IPS DF 19.7 (cell line): ENCODE measurements at regions not wholly inside any gene's neighbourhood (a gene's known extent, or its start where the extent isn't known, plus 50 kb on each side); places are given as distances from the start of the nearest gene placed in this dataset.
"Not testable (repeated sequence)": the region's sequence is repeated elsewhere in the genome, so short reads cannot be mapped to it uniquely, and the experiment has no call there.

Experiments
- DNase-seq: peaks from one replicate; pipeline ENCODE4 v3.0.0-alpha.2; 2013; ENCODE audit warnings: low read depth, low spot score

DNA sequence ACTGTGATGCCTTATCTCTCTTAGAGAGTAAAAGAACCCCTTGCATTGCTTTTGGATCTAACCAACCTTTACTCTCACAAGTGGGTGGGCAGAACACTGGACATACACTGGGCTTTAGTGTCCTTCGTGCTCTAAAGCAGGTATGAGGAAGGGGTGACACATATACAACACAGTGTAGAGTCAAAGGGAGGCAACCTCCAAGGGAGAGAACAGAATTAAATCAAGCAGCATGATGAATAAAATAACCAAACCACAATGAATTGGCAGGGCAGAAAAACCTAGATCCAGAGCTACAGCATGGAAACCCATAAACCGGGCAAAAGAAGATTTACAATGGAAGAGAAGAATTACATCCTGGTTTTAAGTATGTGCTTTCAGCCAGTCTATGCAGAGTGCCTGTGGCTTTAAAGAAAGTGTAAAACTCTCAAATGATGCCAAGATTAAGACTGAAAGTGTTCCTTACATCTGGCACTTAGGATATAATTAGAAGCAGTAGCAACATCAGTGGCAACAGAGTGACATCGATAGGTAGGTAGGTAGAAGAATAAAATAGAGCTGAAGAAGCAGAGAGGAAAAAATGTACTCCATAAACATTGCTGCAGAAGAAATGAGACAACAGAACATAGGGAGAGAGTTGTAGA lies 191.7 kb upstream of the ZC3H15 start:
- no peak for DNase-seq

DNA sequence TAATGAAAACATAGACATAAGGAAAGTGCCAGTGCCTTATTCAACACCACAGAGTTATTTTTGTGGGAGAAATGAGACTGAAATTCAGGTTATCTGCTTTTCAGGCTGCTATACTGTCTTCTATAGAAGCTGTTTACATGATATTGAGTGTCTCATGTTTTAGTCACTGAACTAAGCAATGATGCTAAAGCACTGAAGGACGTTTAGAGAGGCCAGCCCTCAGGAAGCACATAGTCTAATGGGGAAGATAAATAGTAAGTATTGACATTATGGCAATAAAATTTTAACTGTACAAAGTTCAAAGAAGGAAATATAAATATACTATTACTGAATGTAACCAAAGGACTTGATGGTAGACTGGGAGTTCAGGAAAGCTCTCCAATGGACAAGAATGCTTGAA lies 186.4 kb upstream of the ZC3H15 start:
- no peak for DNase-seq

DNA sequence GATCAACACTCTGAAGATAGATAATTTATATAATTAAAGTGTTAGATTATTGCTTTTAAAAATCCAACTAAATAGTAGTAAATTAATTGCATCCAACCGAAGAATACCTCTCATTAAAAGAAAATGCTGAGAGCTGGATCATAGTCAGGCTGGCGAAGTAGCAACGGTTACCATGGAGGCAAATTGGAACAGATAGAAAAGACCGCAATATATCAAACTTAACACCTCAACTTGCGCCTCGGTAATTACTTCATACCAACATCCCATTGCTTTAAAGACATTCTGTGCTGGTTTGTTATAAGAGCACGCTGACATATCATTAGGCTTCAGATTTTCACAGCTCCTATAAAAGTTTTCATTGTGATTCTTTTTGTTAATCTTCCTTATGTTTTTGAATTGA lies 183.8 kb upstream of the ZC3H15 start:
- DNase-seq: no peak

DNA sequence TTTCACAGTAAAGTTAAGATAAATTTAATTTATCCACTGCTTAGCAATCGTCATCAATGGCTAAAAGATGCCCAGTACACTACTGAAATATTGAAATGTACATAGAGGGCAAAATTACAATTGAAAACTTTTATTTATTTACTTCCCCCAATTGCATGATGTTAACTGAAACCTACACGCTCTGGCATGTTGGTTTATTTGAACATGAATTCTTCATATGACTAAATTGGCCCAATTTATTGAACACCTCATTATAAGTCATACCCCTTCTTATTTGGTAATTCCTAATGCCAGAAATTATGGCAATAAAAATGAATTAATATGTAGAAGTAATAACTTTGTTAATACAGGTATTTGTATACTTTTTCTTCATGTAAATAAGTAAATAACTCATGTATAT lies 183.0 kb upstream of the ZC3H15 start:
- no peak for DNase-seq

DNA sequence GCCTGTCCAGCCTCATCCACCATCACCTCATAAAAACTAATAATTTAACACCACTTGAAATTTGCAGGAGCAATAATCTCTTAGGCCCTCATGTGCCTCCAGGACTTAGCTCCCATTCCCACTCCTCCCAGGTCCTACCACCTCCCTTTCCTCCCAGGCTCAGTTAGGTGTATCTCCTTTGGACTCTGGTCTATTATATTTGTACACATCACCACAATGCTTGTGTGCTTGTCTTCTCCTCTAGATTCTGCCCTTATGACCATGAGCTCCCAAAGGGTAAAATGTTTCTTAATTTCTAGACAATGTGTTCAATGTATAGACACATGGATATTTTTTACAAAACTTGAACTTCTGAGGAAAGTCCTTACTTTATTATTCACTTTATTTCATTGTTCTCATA lies 182.0 kb upstream of the ZC3H15 start:
- no peak for DNase-seq

DNA sequence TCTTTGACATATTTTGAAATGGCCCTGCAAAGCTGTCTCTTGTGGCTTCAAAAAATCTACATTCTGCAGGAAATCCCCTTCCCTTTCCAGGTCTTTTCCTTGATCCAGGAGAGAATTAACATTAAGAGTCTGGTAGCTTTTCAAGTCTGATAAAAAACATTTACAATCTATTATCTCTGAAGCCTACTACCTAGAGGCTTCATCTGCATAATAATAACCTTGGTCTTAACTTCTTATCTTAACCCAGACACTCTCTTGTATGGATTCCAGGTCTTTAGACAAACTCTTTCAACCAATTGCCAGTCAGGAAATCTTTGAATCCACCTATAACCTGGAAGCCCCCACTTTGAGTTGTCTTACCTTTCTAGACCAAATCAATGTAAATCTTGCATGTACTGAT lies 179.3 kb upstream of the ZC3H15 start:
- no peak for DNase-seq

DNA sequence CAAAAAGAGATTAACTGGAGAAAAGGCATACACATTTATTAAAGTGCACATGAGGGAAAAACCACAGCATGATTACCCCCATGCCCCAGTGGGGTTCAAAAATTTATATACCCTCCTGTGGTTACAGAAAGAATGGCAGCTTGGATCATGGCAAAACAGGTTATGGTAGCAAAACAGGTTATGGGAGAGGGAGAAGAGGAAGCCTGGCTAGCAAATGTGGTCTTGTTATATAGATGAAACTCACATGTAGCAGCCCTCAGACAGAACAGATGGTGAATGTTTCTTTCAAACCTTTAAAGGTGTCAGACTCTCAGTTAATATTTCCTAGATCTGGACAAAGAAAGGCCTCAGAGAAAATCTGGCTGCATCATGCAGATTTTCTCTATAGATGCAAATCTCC lies 178.2 kb upstream of the ZC3H15 start:
- no peak for DNase-seq

DNA sequence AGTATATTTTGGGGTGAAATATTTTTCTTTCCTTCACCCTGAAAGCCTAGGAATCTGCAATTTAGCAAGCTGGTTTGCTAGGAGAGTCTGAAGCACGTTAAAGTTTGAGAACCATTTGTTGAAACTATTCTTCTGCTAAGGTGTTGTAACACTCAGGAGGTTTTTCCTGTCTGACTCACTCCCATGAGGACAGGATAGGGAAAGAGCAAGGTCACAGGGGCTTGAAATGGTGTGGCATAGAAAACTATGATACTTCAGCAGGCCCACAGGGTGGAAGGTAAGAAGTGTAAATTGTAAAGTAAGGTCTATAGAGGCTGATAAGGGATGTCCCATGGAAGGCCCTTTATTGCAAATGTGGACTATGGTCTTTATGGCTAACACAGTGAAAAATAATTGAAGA lies 177.7 kb upstream of the ZC3H15 start:
- no peak for DNase-seq

DNA sequence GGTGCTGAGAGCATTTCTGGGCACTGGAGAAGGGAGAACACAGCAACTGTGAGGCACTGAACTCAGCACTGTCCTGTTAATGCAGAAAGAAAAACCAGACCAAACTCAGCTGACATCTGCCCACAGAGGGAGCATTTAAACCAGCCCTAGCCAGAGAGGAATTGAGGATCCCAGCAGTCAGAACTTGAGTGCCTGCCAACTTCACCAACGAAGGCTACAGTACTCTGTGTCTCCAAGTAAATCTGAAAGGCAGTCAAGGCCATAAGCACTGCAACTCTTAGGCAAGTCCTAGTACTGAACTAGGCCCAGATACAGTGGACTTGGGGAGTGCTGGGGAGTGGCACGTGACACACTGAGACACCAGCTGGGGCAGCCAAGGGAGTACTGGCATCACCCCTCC lies 176.2 kb upstream of the ZC3H15 start:
- DNase-seq: no peak

DNA sequence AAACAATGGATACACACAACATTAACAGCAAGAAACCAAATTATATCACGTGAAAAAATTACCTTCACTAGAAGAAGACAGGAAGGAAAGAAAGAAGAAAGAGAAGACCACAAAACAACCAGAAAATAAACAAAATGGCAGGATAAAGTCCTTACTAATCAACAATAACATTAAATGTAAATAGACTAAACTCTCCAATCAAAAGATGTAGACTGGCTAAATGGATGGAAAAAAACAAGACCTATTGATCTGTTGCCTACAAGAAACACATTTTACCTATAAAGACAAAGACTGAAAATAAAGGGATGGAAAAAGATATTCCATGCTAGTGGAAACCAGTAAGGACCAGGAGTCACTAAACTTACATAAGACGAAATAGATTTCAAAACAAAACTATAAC lies 167.0 kb upstream of the ZC3H15 start:
- DNase-seq: no peak

DNA sequence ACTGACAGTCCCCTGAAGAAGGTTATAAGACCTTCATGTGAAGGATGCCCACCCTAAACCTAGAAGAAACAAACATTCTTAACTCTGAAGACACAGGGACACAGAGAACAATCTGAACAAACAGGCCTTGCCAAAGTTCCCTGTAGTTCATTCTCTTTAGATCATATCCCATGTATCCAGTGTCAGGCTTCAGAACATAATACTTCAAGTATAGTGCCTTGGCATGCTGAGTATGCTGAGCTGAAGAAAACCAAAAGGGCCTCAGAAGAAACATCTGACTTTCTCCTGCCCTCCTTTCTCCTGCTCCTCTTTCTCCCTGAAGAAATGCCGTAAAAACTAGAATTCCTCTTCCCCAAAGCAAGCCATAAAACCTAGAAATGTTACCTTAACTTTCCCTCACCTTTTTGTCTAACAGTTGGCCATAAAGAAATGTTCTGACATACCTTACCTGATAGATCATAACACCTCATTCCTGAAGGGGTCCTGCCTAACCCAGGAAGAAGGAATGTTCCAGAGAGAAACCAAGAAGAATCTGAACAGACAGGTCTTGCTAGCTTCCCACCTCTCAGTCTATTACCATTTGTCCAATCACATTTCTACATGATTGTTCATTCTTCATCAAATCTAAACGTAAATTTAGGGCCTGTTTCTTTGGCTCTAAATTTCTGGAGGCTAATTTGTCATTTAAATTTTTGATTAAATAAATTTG lies 160.1 kb upstream of the ZC3H15 start:
- DNase-seq: no peak

DNA sequence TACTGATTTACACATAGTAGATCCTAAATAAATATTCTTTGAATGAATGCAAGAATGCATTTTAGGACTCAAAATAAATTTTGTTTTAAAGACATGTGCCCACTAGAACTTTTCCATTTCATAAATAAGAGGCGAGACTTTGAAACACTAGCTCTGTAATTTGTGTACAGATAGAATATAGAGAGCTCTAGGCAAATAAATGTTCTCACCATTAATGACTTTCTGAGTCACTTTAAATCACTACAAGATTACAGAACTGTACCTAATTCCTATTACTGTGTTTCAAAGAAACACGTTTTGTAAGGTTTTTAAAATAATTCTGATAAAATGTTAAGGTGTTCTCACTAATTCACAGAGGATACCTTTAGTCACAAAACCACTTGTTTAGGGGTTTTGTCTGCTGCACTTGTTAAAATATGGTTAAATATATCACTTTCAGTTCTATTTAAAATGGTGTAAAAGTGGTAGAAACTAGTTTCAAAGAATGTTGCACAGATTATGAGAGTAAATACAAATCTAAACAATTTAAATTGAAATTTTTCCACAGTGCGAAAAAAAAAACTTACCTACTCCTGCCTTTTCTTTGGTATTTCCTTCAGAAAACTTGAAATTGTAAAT lies 158.7 kb upstream of the ZC3H15 start:
- DNase-seq: no peak

DNA sequence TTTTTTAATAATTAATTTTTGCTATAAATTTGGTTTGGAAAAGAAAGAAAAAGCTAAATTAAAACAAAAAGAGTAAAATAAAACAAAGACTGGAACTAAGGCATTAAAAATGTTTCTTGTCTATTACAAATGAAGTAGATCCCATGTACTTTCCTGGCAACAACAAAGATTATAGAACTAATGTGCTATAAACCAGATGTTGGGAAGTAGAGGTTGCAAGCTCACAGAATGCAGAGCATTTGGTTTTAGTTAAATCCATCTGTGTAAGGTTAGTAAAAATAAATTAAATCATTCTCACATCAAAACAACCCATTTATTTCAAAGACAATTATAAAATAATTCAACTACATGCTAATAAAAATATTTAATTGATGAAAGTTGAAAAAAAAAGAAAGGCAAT lies 157.2 kb upstream of the ZC3H15 start:
- DNase-seq: no peak

DNA sequence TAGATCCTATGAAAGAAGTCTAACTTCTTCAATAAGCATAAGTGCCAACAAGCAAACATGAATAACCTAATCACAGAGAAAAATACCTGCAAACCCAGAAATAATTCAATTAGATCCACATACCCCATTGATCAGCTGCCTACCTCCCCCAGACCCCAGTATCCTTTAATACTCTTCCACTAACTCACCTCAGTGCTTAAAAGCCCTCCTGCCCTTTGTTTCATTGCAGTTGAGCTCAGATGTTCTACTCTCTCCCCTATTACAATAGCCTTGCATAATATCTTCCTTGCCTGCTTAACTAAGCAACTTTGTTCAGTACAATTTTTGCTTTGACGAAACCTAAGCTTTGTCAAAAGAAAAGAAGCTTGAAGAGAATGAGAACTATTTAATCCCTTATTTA lies 156.0 kb upstream of the ZC3H15 start:
- no peak for DNase-seq

DNA sequence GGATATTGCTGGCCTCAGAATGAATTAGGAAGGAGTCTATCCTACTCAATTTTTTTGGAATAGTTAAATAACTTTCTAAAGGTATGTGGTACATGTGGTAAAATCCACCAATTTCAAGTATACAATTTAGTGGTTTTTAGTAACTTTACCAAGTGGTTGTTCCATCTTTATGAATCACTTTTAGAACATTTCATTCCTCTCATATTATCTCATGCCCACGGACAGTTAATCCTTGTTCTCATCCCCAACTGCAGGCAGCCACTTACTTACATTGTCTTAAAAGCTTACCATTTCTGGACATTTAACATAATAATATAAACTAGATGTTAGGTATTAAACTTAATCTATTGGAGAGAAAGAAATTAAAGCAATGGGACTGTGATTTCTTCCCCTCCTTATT lies 146.3 kb upstream of the ZC3H15 start:
- DNase-seq: no peak

DNA sequence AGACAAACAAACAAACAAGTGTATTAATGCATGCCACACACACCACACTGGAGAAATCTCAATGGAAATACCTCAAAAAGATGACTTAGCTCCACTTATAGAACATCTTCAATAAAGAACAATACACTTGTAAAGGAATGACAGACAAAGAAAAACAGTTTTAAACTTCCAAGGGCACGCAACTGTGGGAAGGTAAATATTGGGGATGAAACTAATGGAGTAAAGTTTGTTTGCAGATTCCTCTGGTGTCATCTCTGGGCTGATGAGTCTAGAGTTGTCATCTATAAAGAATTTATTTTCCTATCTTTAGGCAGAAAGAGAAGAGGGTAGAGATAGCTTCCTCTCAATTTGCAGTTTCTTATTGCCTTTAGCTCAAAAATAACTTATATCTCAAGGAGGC lies 144.0 kb upstream of the ZC3H15 start:
- DNase-seq: no peak

DNA sequence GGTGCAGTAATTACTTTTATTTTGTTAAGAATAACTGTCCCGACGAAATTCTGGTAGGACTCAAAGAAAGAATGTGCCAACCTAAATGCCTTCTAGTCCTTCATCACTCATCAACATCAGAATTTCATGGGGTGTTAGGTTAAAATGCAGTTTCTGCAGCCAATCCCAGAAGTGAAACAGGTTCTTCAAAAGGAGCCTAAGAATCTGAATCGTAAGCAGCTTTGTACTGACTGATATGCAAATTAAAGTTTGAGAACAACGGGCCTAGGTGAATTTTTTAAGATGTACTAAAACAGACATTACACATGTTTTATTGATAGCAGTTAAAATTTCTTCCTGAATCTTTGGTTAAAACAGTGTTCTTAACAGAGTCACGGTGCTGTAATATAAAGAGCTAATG lies 140.3 kb upstream of the ZC3H15 start:
- DNase-seq: no peak

DNA sequence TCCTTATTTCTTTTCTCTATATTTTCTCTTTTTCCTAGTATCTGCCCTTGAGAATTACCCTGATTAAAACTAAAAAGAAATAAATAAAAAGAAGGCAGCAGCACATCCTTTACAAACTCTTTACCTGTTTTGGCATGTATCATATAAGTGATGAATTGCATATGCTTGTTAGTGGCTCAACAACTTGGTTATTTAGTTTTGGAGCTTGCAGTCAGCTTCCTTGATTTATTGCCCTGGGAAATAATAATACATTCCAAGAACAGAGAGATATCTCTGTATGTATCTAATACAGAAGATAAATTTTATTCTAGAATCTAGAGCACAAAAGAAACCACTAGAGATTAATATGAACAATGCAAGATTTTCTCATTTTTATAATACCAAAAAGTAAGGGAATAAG lies 139.8 kb upstream of the ZC3H15 start:
- DNase-seq: no peak

DNA sequence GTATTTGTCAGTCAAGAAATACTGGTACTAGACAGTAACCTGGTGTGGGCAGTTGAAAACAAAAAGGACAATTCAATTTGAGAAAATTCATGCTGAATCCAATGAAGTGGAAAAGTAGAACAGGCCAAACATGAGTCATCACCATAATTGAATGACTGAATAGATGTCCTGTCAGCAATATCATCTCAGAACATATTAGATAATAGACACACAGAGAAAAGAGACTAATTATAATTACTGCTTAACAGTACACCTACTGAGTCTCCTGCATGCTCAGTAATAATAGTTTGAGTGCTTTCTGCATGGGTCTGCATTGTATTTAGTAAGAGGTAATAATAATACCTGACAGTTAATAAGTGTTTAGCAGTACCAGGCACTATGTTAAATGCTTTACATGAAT lies 138.6 kb upstream of the ZC3H15 start:
- DNase-seq: no peak

DNA sequence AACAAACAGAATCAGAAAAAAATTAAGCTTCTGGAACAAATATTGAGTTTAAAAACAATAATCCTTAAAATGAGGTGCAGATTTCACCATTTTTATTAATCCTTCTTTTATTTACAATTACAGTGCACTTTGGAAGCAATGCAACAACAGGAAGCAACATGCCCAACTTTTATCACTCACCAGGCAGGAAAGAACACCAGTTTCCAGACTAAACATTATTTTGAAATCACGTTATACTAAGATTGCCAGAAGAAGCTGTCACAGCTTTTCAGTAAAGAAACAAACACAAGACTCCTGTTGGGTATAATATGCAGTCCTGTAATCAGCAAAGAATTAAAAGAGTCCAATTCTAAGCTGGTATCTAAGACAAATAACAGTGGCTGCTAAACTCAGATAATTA lies 137.9 kb upstream of the ZC3H15 start:
- no peak for DNase-seq

DNA sequence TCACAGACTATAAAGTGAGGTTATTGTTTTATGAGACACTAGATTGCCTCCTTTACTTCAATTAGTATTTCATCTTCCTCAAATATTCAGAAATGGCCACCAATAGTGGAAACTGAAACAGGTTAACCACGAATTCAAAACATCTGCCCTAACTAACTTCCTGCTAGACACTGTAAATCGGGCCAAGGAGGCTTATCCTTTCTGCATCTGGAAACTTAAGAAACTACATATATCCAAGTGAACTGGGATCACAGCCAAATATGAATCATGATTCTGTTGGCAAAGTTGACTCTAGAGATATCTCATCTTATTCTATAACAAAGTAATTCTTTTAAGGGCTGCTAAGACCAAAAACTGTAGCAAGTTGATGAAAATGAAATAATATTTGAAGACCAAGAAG lies 136.6 kb upstream of the ZC3H15 start:
- no peak for DNase-seq

DNA sequence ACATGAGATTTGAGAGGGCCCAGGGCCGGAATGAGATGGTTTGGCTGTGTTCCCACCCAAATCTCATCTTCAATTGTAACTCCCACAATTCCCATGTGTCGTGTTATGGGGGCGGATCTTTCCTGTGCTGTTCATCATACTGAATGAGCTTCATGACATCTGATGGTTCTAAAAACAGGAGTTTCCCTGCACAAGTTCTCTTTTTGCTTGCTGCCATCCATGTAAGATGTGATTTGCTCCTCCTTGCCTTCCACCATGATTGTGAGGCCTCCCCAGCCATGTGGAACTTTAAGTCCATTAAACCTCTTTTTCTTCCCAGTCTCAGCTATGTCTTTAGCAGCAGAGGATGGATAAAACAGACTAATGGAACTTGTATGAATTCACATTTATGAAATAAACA lies 131.9 kb upstream of the ZC3H15 start:
- not testable (repeated sequence) for DNase-seq

DNA sequence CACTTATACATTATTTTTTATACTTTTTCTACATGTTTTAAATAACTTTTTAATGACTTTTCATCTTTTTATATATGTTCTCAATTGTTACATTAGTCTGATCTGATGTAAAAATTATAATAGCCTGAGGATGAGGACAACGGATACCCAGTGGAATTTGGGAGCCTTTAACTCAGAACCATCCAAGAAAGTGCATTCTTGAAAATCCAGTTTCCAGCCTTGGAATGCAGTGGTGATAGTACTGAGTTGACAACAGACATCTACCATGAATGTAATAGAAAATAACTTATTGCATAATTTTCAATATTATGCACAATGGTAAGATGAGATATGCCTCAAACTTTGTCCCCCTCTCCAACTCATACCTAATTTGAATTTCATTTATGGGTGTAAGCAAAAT lies 120.7 kb upstream of the ZC3H15 start:
- no peak for DNase-seq
